Lower leg skin (tissue), 3 donors: ENCODE measurements at regions not wholly inside any gene's neighbourhood (a gene's known extent, or its start where the extent isn't known, plus 50 kb on each side); places are given as distances from the start of the nearest gene placed in this dataset.

ENCODE experiments used
- POLR2A ChIP-seq, 2 donors: fragments of 450-650 bp; IDR thresholded peaks; one replicate each; pipeline ENCODE4 v1.6.1; 2016 to 2017; ENCODE audit warnings: antibody characterized with exemption in 2 of 2, mild to moderate bottlenecking in 1 of 2, moderate library complexity in 1 of 2
- TF ChIP-seq, protein P1 (sequence below), 3 donors: fragments of 450-650 bp; IDR thresholded peaks; one replicate each; pipeline ENCODE4 v1.5.1; 2016; ENCODE audit warnings: antibody characterized with exemption in 3 of 3, mild to moderate bottlenecking in 3 of 3, moderate library complexity in 2 of 3

DNA sequence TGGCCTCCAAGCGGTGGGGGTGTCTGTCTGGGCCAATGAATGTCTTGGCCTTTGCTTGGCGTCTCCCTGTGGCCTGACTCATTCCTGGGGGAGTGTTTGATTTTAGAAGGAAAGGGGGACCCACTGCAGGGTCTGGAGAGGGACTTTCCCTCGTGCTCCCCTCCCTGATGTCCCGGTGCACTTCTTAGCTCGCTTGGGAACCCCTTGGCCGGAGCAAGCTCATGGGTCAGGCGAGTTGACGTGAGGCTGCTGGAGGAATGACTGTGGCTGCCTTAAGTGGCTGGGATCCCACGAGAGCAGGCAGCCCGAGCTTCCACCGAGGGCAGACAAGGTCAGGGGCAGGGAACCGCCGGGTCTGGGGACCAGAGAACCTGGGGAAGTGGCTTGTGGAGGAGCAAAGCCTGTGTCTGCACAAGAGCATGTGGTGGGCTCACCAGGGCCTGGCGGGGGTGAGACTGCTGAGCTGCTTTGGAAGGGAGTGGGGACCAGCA, 218.4 kb upstream of the C14orf180 start:
- TF ChIP-seq, protein P1, sequence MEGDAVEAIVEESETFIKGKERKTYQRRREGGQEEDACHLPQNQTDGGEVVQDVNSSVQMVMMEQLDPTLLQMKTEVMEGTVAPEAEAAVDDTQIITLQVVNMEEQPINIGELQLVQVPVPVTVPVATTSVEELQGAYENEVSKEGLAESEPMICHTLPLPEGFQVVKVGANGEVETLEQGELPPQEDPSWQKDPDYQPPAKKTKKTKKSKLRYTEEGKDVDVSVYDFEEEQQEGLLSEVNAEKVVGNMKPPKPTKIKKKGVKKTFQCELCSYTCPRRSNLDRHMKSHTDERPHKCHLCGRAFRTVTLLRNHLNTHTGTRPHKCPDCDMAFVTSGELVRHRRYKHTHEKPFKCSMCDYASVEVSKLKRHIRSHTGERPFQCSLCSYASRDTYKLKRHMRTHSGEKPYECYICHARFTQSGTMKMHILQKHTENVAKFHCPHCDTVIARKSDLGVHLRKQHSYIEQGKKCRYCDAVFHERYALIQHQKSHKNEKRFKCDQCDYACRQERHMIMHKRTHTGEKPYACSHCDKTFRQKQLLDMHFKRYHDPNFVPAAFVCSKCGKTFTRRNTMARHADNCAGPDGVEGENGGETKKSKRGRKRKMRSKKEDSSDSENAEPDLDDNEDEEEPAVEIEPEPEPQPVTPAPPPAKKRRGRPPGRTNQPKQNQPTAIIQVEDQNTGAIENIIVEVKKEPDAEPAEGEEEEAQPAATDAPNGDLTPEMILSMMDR (IDR thresholded peaks at IDR 0.05): no peak
- no peak for TF ChIP-seq POLR2A (IDR thresholded peaks at IDR 0.05)
